IPS-NIHi11 (cell line): ENCODE measurements at regions not wholly inside any gene's neighbourhood (a gene's known extent, or its start where the extent isn't known, plus 50 kb on each side); places are given as distances from the start of the nearest gene placed in this dataset.

Experiments
- DNase-seq: peaks from one replicate; pipeline ENCODE4 v3.0.0; 2012; ENCODE audit warnings: mixed read lengths, low spot score

- no peak for DNase-seq
Measured at GRCh38 chr5:173689737-173690360, 73.4 kb upstream of the BOD1 start.

- DNase-seq = no peak
Measured at GRCh38 chr5:173691931-173692330, 75.5 kb upstream of the BOD1 start.

GRCh38 chr5:173693670-173694069, 77.2 kb upstream of the BOD1 start:
- no peak for DNase-seq

- no peak for DNase-seq
Measured at GRCh38 chr5:173696216-173696615, 79.8 kb upstream of the BOD1 start.

GRCh38 chr5:173697931-173698579, 81.6 kb upstream of the BOD1 start:
- DNase-seq = no peak

GRCh38 chr5:173699966-173700365, 83.5 kb upstream of the BOD1 start:
- DNase-seq = no peak

- no peak for DNase-seq
Measured at GRCh38 chr5:173703466-173703865, 87.0 kb upstream of the BOD1 start.

GRCh38 chr5:173704615-173705511, 88.4 kb upstream of the BOD1 start:
- DNase-seq = no peak

GRCh38 chr5:173705512-173706044, 89.1 kb upstream of the BOD1 start:
- no peak for DNase-seq

GRCh38 chr5:173706700-173707099, 90.2 kb upstream of the BOD1 start:
- DNase-seq = no peak

- no peak for DNase-seq
Measured at GRCh38 chr5:173707392-173707791, 90.9 kb upstream of the BOD1 start.

GRCh38 chr5:173709145-173709544, 92.7 kb upstream of the BOD1 start:
- no peak for DNase-seq

- no peak for DNase-seq
Measured at GRCh38 chr5:173709761-173710160, 93.3 kb upstream of the BOD1 start.

- no peak for DNase-seq
Measured at GRCh38 chr5:173710528-173710927, 94.1 kb upstream of the BOD1 start.

- no peak for DNase-seq
Measured at GRCh38 chr5:173711466-173711865, 95.0 kb upstream of the BOD1 start.

GRCh38 chr5:173712609-173713175, 96.2 kb upstream of the BOD1 start:
- no peak for DNase-seq

- no peak for DNase-seq
Measured at GRCh38 chr5:173714551-173715428, 98.3 kb upstream of the BOD1 start.

- no peak for DNase-seq
Measured at GRCh38 chr5:173715607-173716006, 99.2 kb upstream of the BOD1 start.

GRCh38 chr5:173716058-173716682, 99.7 kb upstream of the BOD1 start:
- DNase-seq = no peak

GRCh38 chr5:173717959-173718358, 101.5 kb upstream of the BOD1 start:
- no peak for DNase-seq

- no peak for DNase-seq
Measured at GRCh38 chr5:173718469-173718868, 102.0 kb upstream of the BOD1 start.
